ENCODE measurements at regions not wholly inside any gene's neighbourhood (a gene's known extent, or its start where the extent isn't known, plus 50 kb on each side); places are given as distances from the start of the nearest gene placed in this dataset.
"Not testable (repeated sequence)": the region's sequence is repeated elsewhere in the genome, so short reads cannot be mapped to it uniquely, and the experiment has no call there.

- Mint-ChIP-seq H3K27me3 (peaks cover 8% of the 10 kb centered on the region), H3K9me3 (no peaks in the 10 kb centered on the region), H3K4me3 (no peak overlapping the region)
Observed at GRCh38 chr7:24073651-24074420, 210.2 kb upstream of the NPY start.

GRCh38 chr7:24075426-24075810 lies 208.6 kb upstream of the NPY start:
- H3K9me3 Mint-ChIP-seq: no peaks in the 10 kb centered on the region
- no peaks in the 10 kb centered on the region for H3K36me3 Mint-ChIP-seq (ENCODE audit: low read depth)
- DNase-seq: no peak
- H3K27me3 Mint-ChIP-seq: peaks cover 8% of the 10 kb centered on the region
- H3K27ac Mint-ChIP-seq: no peak overlapping the region
- no peaks in the 10 kb centered on the region for H3K4me1 Mint-ChIP-seq
- H3K4me3 Mint-ChIP-seq: no peak overlapping the region
- no peak for ATAC-seq

More at GRCh38 chr7:24073651-24074420, 210.2 kb upstream of the NPY start:
- DNase-seq (no peak), ATAC-seq (no peak)
- no peaks in the 10 kb centered on the region for H3K4me1 Mint-ChIP-seq
- no peak overlapping the region for H3K27ac Mint-ChIP-seq
- H3K36me3 Mint-ChIP-seq (ENCODE audit: low read depth): no peaks in the 10 kb centered on the region

DNA sequence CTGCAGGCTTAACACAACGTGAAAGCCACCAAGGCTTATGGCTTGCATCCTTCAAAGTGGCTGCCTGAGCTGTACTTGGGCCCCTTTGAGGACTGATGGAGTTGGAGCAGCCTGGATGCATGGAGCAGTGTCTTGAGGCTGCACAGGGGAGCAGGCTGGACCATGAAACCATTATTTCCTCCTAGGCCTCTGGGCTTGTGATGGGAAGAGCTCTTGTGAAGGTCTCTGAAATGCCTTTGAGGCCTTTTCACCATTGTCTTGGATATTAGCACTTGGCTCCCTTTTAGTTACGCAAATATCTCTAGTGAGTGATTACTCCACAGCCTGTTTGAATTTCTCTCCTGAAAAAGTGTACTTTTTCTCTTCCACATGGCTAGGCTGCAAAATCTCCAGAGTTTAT lies 201.2 kb upstream of the NPY start:
- Mint-ChIP-seq H3K4me3 (no peak overlapping the region), H3K36me3 (ENCODE audit: low read depth) (peaks cover 1% of the 10 kb centered on the region)
- ATAC-seq: no peak

GRCh38 chr7:24102988-24103387 lies 181.0 kb upstream of the NPY start:
- H3K27me3 Mint-ChIP-seq: peaks cover 4% of the 10 kb centered on the region
- no peaks in the 10 kb centered on the region for H3K4me1 Mint-ChIP-seq
- no peaks in the 10 kb centered on the region for H3K36me3 Mint-ChIP-seq (ENCODE audit: low read depth)
- ATAC-seq: no peak
- DNase-seq: no peak
- H3K9me3 Mint-ChIP-seq: peaks cover 12% of the 10 kb centered on the region
- no peak overlapping the region for H3K27ac Mint-ChIP-seq
- H3K4me3 Mint-ChIP-seq: no peak overlapping the region

More for the DNA sequence above, 201.2 kb upstream of the NPY start:
- no peaks in the 10 kb centered on the region for H3K4me1 Mint-ChIP-seq
- DNase-seq: no peak
- no peak overlapping the region for H3K27ac Mint-ChIP-seq
- peaks cover 34% of the 10 kb centered on the region for H3K9me3 Mint-ChIP-seq
- peaks cover 2% of the 10 kb centered on the region for H3K27me3 Mint-ChIP-seq

DNA sequence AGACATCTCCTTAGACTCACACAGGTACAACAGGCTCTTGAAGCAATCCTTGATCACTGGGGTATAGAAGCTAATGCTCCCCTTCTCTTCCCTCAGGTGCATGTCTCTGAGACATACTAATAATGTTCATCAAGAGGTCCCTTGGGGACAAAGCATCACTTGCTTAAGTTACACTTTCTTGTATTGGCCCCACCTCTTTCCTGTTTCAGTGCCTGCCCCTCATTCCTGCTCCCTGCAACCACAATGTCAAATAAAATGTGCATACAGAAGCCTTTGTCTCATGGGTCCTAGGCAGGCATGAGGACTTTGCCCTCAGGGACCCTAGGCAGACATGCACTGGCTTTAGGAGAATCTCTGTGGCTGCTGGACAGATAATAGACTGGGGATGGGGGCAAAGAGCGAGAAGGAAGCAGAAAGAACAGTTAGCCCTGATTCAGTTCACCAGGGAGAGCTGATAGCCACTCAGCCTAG lies 175.0 kb upstream of the NPY start:
- H3K9me3 Mint-ChIP-seq: no peaks in the 10 kb centered on the region
- DNase-seq (no peak), ATAC-seq (no peak)
- H3K4me3 Mint-ChIP-seq: no peak overlapping the region
- H3K4me1 Mint-ChIP-seq: no peaks in the 10 kb centered on the region
- peaks cover 7% of the 10 kb centered on the region for H3K27me3 Mint-ChIP-seq
- H3K36me3 Mint-ChIP-seq (ENCODE audit: low read depth): no peaks in the 10 kb centered on the region
- H3K27ac Mint-ChIP-seq: no peak overlapping the region

DNA sequence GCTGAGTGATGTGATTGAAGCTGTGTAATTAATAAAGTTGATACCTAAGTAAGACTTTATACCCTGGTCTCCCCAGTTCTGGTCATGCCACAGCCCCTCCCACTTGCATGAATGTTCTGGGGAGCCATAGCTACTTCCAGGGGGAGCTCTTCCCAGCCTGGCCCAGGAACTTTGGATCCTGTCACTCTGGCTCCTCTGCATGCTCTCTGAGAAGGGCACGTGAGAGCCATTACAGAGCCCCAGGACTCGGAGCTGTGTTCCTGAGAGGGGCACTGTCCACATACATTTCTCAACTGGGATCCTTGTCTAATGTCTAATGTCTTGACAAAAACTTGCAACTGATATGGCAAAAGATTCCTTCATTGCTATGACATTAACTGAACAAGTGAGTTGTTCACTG lies 173.9 kb upstream of the NPY start:
- ATAC-seq (no peak), DNase-seq (no peak)
- no peak overlapping the region for H3K27ac Mint-ChIP-seq
- no peaks in the 10 kb centered on the region for H3K9me3 Mint-ChIP-seq
- H3K27me3 Mint-ChIP-seq: peaks cover 7% of the 10 kb centered on the region
- H3K4me1 Mint-ChIP-seq: no peaks in the 10 kb centered on the region
- no peak overlapping the region for H3K4me3 Mint-ChIP-seq
- H3K36me3 Mint-ChIP-seq (ENCODE audit: low read depth): no peaks in the 10 kb centered on the region

DNA sequence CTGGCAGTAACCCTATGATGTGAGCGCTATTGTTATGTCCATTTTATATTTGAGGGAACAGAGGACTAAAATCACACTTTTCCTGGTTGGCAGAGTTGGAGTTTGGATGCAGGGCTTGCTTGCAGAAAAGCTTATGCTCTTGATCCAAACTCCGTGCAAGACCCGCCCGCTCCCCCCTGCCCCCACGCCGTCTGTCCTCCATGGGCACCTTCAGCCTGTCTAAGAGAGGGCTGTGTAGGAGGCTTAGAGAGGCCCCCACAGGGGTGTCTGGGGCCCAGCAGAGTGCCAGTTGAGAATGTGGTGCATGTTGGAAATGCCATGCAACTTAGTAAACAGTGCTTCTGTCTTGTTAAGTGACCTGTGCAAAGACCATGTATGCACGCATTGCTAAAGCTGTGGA lies 170.5 kb upstream of the NPY start:
- Mint-ChIP-seq H3K27me3 (peaks cover 9% of the 10 kb centered on the region), H3K4me3 (no peak overlapping the region), H3K36me3 (ENCODE audit: low read depth) (no peaks in the 10 kb centered on the region), H3K4me1 (no peaks in the 10 kb centered on the region), H3K9me3 (no peaks in the 10 kb centered on the region), H3K27ac (no peak overlapping the region)
- no peak for ATAC-seq
- DNase-seq: no peak

DNA sequence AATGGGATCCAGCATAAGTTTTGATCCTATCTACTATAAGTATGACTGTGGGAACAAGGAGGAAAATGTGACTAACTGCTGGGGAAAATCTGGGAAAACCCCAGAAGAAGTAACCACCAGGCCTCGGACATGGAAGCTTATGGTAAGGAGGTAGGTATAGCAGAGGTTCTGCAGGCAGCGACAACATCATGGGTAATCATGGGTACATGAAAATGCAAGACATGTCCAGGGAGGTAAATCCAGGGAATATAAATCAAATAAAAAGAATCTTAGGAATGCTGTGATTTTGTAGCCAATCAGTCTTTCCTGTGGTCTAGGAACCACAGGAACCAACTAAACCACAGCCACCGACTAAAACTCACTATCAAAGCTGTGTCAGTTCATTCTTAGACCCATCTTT lies 168.3 kb upstream of the NPY start:
- no peak for ATAC-seq
- DNase-seq: no peak
- Mint-ChIP-seq H3K27me3 (peaks cover 9% of the 10 kb centered on the region), H3K4me3 (no peak overlapping the region), H3K4me1 (no peaks in the 10 kb centered on the region), H3K36me3 (ENCODE audit: low read depth) (no peaks in the 10 kb centered on the region), H3K9me3 (no peaks in the 10 kb centered on the region), H3K27ac (no peak overlapping the region)

GRCh38 chr7:24117903-24118499 lies 166.0 kb upstream of the NPY start:
- H3K9me3 Mint-ChIP-seq; DNase-seq; H3K4me3 Mint-ChIP-seq; H3K27ac Mint-ChIP-seq; H3K36me3 Mint-ChIP-seq (ENCODE audit: low read depth); H3K27me3 Mint-ChIP-seq; ATAC-seq; H3K4me1 Mint-ChIP-seq: not testable (repeated sequence)

DNA sequence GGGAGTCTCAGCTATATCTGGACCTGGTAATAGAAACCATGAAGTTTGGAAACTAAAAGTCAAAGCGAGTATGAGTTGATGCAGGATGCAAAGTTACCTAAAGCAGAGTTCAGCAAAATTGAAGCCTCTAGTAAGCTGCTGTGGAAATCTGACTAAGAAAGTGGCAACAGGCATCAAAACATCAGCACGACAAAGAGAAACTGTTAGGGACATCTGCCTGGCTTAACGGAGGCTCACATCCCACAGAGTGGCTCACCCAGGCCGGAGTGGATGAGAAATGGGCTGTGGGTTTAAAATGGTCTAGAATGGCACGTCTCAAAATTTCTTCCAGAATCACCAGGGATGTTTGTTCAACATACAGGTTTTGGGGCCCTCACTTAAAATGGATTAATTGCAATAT lies 164.1 kb upstream of the NPY start:
- DNase-seq (no peak), ATAC-seq (no peak)
- Mint-ChIP-seq H3K27me3 (peaks cover 7% of the 10 kb centered on the region), H3K4me1 (no peaks in the 10 kb centered on the region), H3K9me3 (no peaks in the 10 kb centered on the region), H3K27ac (no peak overlapping the region), H3K4me3 (no peak overlapping the region), H3K36me3 (ENCODE audit: low read depth) (no peaks in the 10 kb centered on the region)

DNA sequence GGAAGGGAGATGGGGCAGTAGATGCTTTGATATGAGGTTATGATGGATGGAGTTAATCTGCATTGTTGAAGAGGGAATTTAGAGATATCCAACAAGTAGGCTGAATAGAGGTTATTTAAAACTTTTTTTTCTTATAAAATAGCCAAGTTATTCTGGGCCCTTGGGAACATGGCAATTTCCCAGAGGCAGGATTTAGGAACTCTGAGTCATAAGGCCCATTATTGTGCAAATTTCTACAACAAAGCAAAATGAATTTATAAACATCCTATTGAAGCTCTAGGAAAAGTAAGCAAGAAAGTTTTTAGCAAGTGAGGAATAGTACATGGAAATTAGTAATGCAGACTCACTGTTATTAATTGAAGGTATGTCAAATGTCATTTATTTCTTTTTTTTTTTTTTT lies 160.9 kb upstream of the NPY start:
- H3K27me3 Mint-ChIP-seq: peaks cover 7% of the 10 kb centered on the region
- H3K36me3 Mint-ChIP-seq (ENCODE audit: low read depth): no peaks in the 10 kb centered on the region
- no peaks in the 10 kb centered on the region for H3K4me1 Mint-ChIP-seq
- H3K4me3 Mint-ChIP-seq: no peak overlapping the region
- DNase-seq: no peak
- no peak for ATAC-seq
- H3K9me3 Mint-ChIP-seq: no peaks in the 10 kb centered on the region
- H3K27ac Mint-ChIP-seq: no peak overlapping the region

GRCh38 chr7:24125765-24126164 lies 158.2 kb upstream of the NPY start:
- Mint-ChIP-seq H3K27me3 (peaks cover 12% of the 10 kb centered on the region), H3K4me3 (no peak overlapping the region), H3K36me3 (ENCODE audit: low read depth) (no peaks in the 10 kb centered on the region), H3K4me1 (no peaks in the 10 kb centered on the region), H3K27ac (no peak overlapping the region), H3K9me3 (no peaks in the 10 kb centered on the region)
- no peak for DNase-seq
- no peak for ATAC-seq

- Mint-ChIP-seq H3K9me3 (no peaks in the 10 kb centered on the region), H3K27ac (no peak overlapping the region), H3K36me3 (ENCODE audit: low read depth) (no peaks in the 10 kb centered on the region), H3K27me3 (peaks cover 17% of the 10 kb centered on the region), H3K4me3 (no peak overlapping the region), H3K4me1 (no peaks in the 10 kb centered on the region)
- ATAC-seq: no peak
- no peak for DNase-seq
Observed at GRCh38 chr7:24127930-24128329, 156.1 kb upstream of the NPY start.

GRCh38 chr7:24129597-24129996 lies 154.4 kb upstream of the NPY start:
- no peaks in the 10 kb centered on the region for H3K9me3 Mint-ChIP-seq
- peaks cover 1% of the 10 kb centered on the region for H3K4me1 Mint-ChIP-seq
- H3K27me3 Mint-ChIP-seq: peaks cover 22% of the 10 kb centered on the region
- H3K36me3 Mint-ChIP-seq (ENCODE audit: low read depth): no peaks in the 10 kb centered on the region
- H3K4me3 Mint-ChIP-seq: no peak overlapping the region
- ATAC-seq (no peak), DNase-seq (no peak)
- no peak overlapping the region for H3K27ac Mint-ChIP-seq

DNA sequence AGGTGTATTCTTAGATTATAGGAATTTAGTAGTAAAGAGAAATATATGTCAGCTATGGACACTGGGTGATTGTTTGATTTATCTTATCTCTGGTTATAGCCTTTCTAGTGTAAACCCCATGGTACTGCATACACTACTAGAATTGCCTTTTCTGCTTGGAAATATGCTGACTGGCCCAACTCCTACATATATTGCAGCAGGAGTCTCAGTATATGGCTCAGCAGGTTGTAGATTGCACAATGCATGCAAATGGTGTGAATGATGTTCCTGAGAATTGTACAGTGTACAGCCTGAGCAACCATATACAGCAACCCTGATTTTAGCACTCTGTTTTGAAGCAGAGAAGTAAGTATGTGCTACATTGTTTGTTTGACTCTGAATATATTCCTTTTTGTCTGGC lies 153.4 kb upstream of the NPY start:
- Mint-ChIP-seq H3K36me3 (ENCODE audit: low read depth) (no peaks in the 10 kb centered on the region), H3K27me3 (peaks cover 27% of the 10 kb centered on the region), H3K4me1 (peaks cover 5% of the 10 kb centered on the region), H3K4me3 (no peak overlapping the region), H3K27ac (no peak overlapping the region), H3K9me3 (no peaks in the 10 kb centered on the region)
- ATAC-seq: no peak
- no peak for DNase-seq

Measured in activated naive CD8-positive, alpha-beta T cell treated with anti-CD3 and anti-CD28 coated beads, Interleukin-2, amount 50 U/mL, for 24 hours (primary cell).